Heart left ventricle (tissue), 16 donors: ENCODE measurements at regions not wholly inside any gene's neighbourhood (a gene's known extent, or its start where the extent isn't known, plus 50 kb on each side); places are given as distances from the start of the nearest gene placed in this dataset.

Experiments
- ATAC-seq, 4 donors: fragments of 200-7000 bp; cut with Tn5 transposase; one replicate each; pipeline ENCODE4 v1.9.1; 2020 to 2022; ENCODE audit warnings: moderate library complexity in 4 of 4, mild to moderate bottlenecking in 3 of 4, moderate number of reproducible peaks in 1 of 4
- DNase-seq, 5 donors: peaks; one replicate each; pipeline ENCODE4 v3.0.0-alpha.2; 2020
- H3K27ac ChIP-seq, 12 donors: fragments of 200-600 bp; sonication (generic) in 4 of 12; one replicate each; pipeline versions ENCODE4 v1.5.0 to v1.8.0; 2016 to 2022; ENCODE audit warnings: mild to moderate bottlenecking in 2 of 12
- H3K27me3 ChIP-seq, 9 donors: fragments of 200-600 bp; sonication (generic) in 2 of 9; one replicate each; pipeline versions ENCODE4 v1.5.1 to v1.8.0; 2016 to 2022; ENCODE audit warnings: mild to moderate bottlenecking in 3 of 9
- H3K36me3 ChIP-seq, 9 donors: fragments of 200-600 bp; sonication (generic) in 2 of 9; one replicate each; pipeline versions ENCODE4 v1.5.0 to v1.8.0; 2018 to 2022; ENCODE audit warnings: mild to moderate bottlenecking in 2 of 9
- H3K4me1 ChIP-seq, 12 donors: fragments of 200-600 bp; sonication (generic) in 4 of 12; one replicate each; pipeline versions ENCODE4 v1.5.0 to v1.8.0; 2016 to 2022; ENCODE audit warnings: mild to moderate bottlenecking in 3 of 12
- H3K4me3 ChIP-seq, 12 donors: fragments of 200-600 bp; sonication (generic) in 4 of 12; one replicate each; pipeline versions ENCODE4 v1.5.0 to v1.8.0; 2017 to 2022; ENCODE audit warnings: mild to moderate bottlenecking in 9 of 12, moderate library complexity in 4 of 12
- H3K9me3 ChIP-seq, 12 donors: fragments of 200-600 bp; sonication (generic) in 4 of 12; one replicate each; pipeline versions ENCODE4 v1.5.0 to v1.8.0; 2016 to 2022; ENCODE audit warnings: mild to moderate bottlenecking in 1 of 12
- POLR2A ChIP-seq, 2 donors: fragments of 450-650 bp; IDR thresholded peaks; one replicate each; pipeline ENCODE4 v1.6.1; 2017; ENCODE audit warnings: antibody characterized with exemption in 2 of 2, mild to moderate bottlenecking in 2 of 2, moderate library complexity in 2 of 2
- WGBS, 4 donors: extraction: QIAGEN DNeasy Blood & Tissue Kit in 2 of 4; methylation state at CpG; one replicate each; pipeline versions ENCODE4 v1.1.5 to v1.1.7; 2013 to 2018; 5-methylcytosine and 5-hydroxymethylcytosine counted together
- intact Hi-C, 10 donors: fragments of 100-400 bp; cut with DNase I; formaldehyde crosslinking; loops; one replicate each; pipeline versions ENCODE4 v1.11.1 to v1.14.2; 2022
- TF ChIP-seq, protein P1 (sequence below), 12 donors: fragments of 200-600 bp; sonication (generic) in 4 of 12; IDR thresholded peaks; one replicate each; pipeline versions ENCODE4 v1.5.0 to v1.8.0; 2018 to 2022; ENCODE audit warnings: antibody characterized with exemption in 12 of 12, mild to moderate bottlenecking in 5 of 12
- donor health status: ischemic (EF 13 %, LVEDD 7.1; RV severe dilation, severe dysfunction).
- donor health status: healthy with polysubstance abuse.
- donor health status: DM: no; HTN: yes; CAD: no.
- donor health status: DM: no; HTN: no; CAD: no.
- donor health status: ischemic (EF 25% LVEDD 6.9; RV normal size, moderate dysfunction).
- donor health status: ischemic (EF 25% LVEDD 5.7; RV mildly dilated, moderate dysfunction).
- donor health status: healthy.
- donor health status: DM: yes; HTN: yes; CAD: no.
- donor health status: ischemic (EF 35%, LVEDD 5.7; RV mildly dilated, moderate dysfunction).
- donor health status: nonischemic (EF 11% LVEDD 7.7; RV severe dilation, severe dysfunction).
- donor health status: DM: yes; HTN: yes; CAD: no.
- donor health status: PGD.
- donor health status: ischemic (EF 29% LVEDD 5.4; RV normal size, mild dysfunction).
- donor health status: nonischemic (EF 23%, LVEDD 6.1; RV moderate dilation, normal function).

DNA sequence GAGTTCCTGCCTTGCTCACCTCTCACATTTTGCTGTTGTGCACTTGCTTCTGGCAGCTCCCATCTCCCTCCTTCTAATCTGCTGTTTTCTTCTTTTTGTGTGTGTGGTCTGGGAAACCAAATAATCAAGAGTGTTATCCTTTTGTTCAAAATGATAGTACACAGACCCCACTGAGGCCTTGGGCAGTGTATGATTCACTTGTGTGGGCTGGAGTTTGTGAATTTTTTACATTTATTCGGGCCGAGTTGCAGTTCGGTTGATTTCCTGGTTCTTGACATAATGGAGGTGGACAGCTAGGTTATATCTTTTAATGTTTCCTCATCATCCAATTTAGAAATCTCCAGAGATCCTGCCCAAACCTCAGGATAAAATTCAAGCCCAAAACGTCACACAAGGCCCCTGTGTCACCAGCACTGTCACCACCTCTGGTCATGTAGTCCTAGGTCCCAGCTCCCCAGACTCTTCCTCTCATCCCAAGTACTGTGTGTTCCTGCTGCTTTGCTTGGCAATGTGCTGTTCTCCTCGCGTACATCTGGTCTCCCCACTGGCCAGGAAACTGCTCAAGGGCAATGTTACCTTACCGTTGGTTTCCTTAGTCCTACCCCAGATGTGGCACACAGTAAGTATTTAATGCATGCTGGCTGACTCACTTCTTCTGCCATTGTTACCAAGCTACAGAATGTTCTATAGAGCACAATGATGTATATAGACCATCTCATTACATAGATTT lies 55.7 kb upstream of the PHACTR2 start:
- H3K27ac ChIP-seq: no peak overlapping the region
- DNase-seq (no peak), ATAC-seq (no peak)
- H3K27me3 ChIP-seq: no peaks in the 10 kb centered on the region
- no peaks in the 10 kb centered on the region for H3K9me3 ChIP-seq
- H3K36me3 ChIP-seq: no peaks in the 10 kb centered on the region
- intact Hi-C loops: no loop called here
- 79 to 91% (median 88%) methylated on average over 7 of the region's 7 CpGs for WGBS, 4 donors
- H3K4me3 ChIP-seq: no peak overlapping the region
- peaks cover 0 to 4% (median 0%) of the 10 kb centered on the region in 12 donors for H3K4me1 ChIP-seq
- no peak for TF ChIP-seq POLR2A (IDR thresholded peaks at IDR 0.05)

DNA sequence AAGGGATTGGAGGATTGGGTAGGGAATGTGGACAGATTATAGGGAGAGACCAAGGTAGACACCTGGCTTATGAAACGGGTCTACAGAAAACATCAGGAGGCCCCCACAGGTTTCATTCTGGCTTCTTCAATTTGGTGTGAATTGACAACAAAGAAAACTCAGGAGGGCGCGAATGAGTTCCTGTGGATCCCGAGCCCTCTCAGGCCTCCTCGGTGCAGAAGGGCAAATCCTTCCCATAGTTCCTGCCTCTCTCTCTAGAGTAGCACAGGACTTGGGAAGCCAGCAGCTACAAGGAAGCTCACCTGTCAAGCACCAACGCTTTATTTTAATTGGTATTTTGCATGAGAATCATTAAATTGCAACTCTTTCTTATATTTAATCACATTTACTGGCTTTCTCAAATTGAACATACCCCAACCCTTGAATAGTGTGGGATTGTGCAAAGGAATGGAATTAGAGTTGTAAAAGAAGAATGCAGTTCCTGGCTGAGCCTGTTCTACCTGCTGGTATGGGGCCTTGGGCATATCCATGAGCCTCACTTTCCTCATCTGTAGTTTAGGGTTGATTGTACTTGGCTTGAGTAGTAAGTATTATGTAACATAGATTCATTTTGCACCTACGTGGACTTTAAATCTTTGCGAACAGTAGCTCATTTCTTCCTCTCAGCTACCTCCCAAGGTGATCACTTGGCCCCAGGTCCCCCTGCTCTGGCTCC lies 56.4 kb upstream of the PHACTR2 start:
- intact Hi-C loops: no loop called here
- no peak for TF ChIP-seq POLR2A (IDR thresholded peaks at IDR 0.05)
- TF ChIP-seq, protein P1, sequence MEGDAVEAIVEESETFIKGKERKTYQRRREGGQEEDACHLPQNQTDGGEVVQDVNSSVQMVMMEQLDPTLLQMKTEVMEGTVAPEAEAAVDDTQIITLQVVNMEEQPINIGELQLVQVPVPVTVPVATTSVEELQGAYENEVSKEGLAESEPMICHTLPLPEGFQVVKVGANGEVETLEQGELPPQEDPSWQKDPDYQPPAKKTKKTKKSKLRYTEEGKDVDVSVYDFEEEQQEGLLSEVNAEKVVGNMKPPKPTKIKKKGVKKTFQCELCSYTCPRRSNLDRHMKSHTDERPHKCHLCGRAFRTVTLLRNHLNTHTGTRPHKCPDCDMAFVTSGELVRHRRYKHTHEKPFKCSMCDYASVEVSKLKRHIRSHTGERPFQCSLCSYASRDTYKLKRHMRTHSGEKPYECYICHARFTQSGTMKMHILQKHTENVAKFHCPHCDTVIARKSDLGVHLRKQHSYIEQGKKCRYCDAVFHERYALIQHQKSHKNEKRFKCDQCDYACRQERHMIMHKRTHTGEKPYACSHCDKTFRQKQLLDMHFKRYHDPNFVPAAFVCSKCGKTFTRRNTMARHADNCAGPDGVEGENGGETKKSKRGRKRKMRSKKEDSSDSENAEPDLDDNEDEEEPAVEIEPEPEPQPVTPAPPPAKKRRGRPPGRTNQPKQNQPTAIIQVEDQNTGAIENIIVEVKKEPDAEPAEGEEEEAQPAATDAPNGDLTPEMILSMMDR (IDR thresholded peaks at IDR 0.05): no peak

DNA sequence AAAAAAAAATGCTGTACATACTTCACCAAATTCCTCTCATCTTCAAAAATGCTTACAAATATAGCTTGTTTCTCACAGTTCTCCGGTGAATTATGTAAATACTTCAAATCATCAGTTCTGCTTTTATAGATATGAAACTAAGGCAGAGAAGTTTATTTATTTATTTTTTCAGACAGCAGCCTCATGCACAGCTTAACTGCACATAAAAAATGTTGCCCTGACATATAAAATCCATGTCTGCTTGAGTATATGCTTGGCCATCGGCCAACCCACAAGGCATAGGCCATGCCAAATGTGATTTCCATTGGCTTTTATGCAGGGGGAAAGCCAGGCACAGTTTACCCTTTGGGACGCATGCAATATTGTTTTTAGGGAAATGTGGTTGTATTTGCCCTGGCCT lies 57.3 kb upstream of the PHACTR2 start:
- Histone ChIP-seq H3K4me3 (no peak overlapping the region), H3K27ac (no peak overlapping the region), H3K36me3 (no peaks in the 10 kb centered on the region), H3K4me1 (peaks cover 0 to 4% (median 0%) of the 10 kb centered on the region in 12 donors), H3K27me3 (no peaks in the 10 kb centered on the region), H3K9me3 (no peaks in the 10 kb centered on the region)
- ATAC-seq: no peak
- TF ChIP-seq POLR2A (IDR thresholded peaks at IDR 0.05): no peak
- TF ChIP-seq, protein P1 (IDR thresholded peaks at IDR 0.05): no peak
- WGBS, 4 donors: 80 to 89% (median 83%) methylated on average over 3 of the region's 3 CpGs
- intact Hi-C loops: no loop called here
- no peak for DNase-seq

More for the DNA sequence above, 56.4 kb upstream of the PHACTR2 start:
- no peak overlapping the region for H3K27ac ChIP-seq
- ATAC-seq: no peak
- no peak overlapping the region for H3K4me3 ChIP-seq
- no peak for DNase-seq
- no peaks in the 10 kb centered on the region for H3K27me3 ChIP-seq
- H3K9me3 ChIP-seq: no peaks in the 10 kb centered on the region
- 93 to 96% (median 96%) methylated on average over 8 of the region's 8 CpGs for WGBS, 4 donors
- H3K36me3 ChIP-seq: no peaks in the 10 kb centered on the region
- H3K4me1 ChIP-seq: peaks cover 0 to 4% (median 0%) of the 10 kb centered on the region in 12 donors

DNA sequence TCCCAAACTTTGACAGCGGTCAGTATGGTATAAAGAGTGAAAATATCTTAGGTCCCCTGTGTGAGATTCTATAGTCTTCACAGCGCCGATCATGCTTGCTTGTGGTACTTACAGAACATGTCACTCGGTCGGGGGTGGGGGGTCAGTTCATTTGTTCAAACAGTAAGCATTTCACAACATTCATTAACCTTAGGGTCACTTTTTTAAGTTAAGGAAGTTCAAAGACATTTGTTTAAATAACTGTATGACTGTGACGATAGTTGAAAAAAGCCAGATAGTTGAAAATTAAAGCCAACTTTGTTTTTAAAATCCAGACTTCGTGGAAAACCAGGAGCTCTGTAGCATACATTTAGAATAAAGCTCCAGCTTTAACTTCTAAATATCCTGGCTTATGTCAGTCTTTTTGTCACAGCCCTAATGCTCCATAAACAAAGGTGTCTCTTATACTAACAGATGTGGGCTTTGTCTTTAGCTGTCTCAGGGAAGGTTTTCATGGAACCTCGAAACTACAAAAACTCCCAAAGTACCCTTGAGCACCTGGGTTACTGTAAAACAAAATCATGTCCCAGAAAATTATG lies 57.9 kb upstream of the PHACTR2 start:
- Histone ChIP-seq H3K36me3 (no peaks in the 10 kb centered on the region), H3K27me3 (no peaks in the 10 kb centered on the region), H3K4me3 (no peak overlapping the region), H3K4me1 (peaks cover 0 to 4% (median 0%) of the 10 kb centered on the region in 12 donors), H3K9me3 (no peaks in the 10 kb centered on the region), H3K27ac (no peak overlapping the region)
- WGBS, 4 donors: 87 to 91% (median 88%) methylated on average over 8 of the region's 8 CpGs
- ATAC-seq (no peak), DNase-seq (no peak)
- TF ChIP-seq POLR2A (IDR thresholded peaks at IDR 0.05): no peak
- TF ChIP-seq, protein P1 (IDR thresholded peaks at IDR 0.05): no peak
- intact Hi-C loops: no loop called here
